ENCODE measurements at regions not wholly inside any gene's neighbourhood (a gene's known extent, or its start where the extent isn't known, plus 50 kb on each side); places are given as distances from the start of the nearest gene placed in this dataset.

DNA sequence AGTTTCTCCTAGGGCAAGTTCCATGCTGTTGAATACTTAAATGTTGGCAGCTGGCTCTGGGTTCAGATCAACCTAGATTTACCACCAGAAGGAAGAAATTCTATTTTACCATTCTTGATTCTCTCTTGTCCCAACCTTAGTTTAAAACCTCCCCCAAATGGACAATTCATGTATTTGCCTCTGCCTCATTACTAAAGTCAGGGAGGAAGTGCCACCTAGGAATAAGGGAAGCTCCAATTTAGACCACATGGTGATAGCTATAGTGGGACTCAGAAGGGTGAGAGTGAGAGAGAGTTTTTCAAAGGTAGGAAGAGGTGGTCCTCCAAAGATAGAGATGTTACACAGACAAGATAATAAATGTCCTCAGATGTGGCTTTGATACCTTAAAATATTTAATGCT, 53.4 kb upstream of the PAM start:
- TF ChIP-seq, protein P1, sequence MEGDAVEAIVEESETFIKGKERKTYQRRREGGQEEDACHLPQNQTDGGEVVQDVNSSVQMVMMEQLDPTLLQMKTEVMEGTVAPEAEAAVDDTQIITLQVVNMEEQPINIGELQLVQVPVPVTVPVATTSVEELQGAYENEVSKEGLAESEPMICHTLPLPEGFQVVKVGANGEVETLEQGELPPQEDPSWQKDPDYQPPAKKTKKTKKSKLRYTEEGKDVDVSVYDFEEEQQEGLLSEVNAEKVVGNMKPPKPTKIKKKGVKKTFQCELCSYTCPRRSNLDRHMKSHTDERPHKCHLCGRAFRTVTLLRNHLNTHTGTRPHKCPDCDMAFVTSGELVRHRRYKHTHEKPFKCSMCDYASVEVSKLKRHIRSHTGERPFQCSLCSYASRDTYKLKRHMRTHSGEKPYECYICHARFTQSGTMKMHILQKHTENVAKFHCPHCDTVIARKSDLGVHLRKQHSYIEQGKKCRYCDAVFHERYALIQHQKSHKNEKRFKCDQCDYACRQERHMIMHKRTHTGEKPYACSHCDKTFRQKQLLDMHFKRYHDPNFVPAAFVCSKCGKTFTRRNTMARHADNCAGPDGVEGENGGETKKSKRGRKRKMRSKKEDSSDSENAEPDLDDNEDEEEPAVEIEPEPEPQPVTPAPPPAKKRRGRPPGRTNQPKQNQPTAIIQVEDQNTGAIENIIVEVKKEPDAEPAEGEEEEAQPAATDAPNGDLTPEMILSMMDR (IDR thresholded peaks at IDR 0.05), result no peak
- TF ChIP-seq POLR2A (IDR thresholded peaks at IDR 0.05), result no peak
